ENCODE measurements at regions not wholly inside any gene's neighbourhood (a gene's known extent, or its start where the extent isn't known, plus 50 kb on each side); places are given as distances from the start of the nearest gene placed in this dataset.

DNA sequence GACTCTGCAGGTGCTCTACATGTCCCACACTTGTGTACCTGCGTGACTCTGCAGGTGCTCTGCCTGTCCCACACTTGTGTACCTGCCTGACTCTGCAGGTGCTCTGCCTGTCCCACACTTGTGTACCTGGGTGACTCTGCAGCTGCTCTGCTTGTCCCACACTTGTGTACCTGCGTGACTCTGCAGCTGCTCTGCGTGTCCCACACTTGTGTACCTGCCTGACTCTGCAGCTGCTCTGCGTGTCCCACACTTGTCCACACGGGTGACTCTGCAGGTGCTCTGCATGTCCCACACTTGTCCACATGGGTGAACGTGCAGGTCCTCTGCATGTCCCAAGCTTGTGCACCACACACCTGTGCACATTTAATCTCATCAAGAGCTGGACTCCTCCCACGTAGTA, 576.7 kb upstream of the SALL3 start:
- no peak for TF ChIP-seq CTCF (IDR thresholded peaks at IDR 0.05)
- H3K27me3 ChIP-seq = peaks cover 0 to 13% of the 10 kb centered on the region in 2 donors
- H3K4me3 ChIP-seq = no peak overlapping the region
- DNase-seq = no peak
- intact Hi-C loops (cut with DNase I; ENCODE audit: low total_unique reads) = no loop called here
- H3K4me1 ChIP-seq = peaks cover 0 to 2% (median 0%) of the 10 kb centered on the region in 4 donors
- no peaks in the 10 kb centered on the region for H3K36me3 ChIP-seq
- peaks cover 0 to 2% (median 0%) of the 10 kb centered on the region in 3 donors for H3K9me3 ChIP-seq
- no peak overlapping the region for H3K27ac ChIP-seq

DNA sequence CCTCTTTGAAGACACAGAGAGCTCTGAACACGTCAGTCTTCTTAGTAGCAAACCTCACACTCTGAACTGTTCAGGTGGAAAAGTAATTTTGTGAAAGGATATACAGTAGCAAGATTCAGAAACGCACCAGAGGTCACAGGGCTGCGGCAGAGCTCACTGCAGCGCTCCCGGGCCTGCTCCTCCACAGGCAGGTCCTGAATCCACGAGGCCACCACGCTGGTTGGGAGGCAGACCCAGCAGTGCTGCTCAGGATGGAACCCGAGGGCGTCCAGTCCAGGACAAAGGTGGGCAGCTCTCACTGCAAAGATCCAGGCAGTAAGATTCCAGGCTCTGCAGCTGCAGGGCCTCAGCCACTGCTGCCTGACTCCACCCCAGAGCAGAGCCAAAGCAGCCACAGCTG, 576.2 kb upstream of the SALL3 start:
- intact Hi-C loops (cut with DNase I; ENCODE audit: low total_unique reads) = no loop called here
- Histone ChIP-seq H3K9me3 (no peaks in the 10 kb centered on the region), H3K27me3 (peaks cover 0 to 13% of the 10 kb centered on the region in 2 donors), H3K36me3 (no peaks in the 10 kb centered on the region), H3K4me3 (no peak overlapping the region), H3K4me1 (peaks cover 0 to 2% (median 0%) of the 10 kb centered on the region in 4 donors), H3K27ac (no peak overlapping the region)
- DNase-seq = no peak
- no peak for TF ChIP-seq CTCF (IDR thresholded peaks at IDR 0.05)

DNA sequence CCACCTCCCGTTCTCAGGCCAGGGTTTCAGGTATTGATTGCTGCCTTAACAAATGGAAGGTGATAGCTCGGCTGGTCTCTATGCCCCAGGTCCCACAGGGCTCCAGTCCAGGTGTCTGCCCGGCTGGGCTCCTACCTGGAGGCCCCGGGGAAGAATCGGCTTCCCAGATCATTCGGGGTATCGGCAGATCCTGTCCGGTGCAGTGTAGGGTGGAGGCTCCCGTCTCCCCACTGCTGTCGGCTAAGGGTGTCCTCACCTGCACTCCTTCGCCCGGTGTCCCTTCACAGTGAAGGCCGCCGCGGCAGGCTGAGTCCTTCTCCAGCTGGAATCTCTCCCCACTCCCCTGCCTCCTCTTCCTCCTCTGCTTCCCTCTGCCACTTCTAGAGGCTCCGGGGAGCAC, 573.9 kb upstream of the SALL3 start:
- intact Hi-C loops (cut with DNase I; ENCODE audit: low total_unique reads) = no loop called here
- peaks cover 0 to 6% of the 10 kb centered on the region in 2 donors for H3K27me3 ChIP-seq
- H3K36me3 ChIP-seq = no peaks in the 10 kb centered on the region
- H3K4me1 ChIP-seq = peaks cover 0 to 2% (median 0%) of the 10 kb centered on the region in 4 donors
- no peak overlapping the region for H3K4me3 ChIP-seq
- no peak overlapping the region for H3K27ac ChIP-seq
- TF ChIP-seq CTCF (IDR thresholded peaks at IDR 0.05) = no peak
- DNase-seq = no peak
- no peaks in the 10 kb centered on the region for H3K9me3 ChIP-seq

DNA sequence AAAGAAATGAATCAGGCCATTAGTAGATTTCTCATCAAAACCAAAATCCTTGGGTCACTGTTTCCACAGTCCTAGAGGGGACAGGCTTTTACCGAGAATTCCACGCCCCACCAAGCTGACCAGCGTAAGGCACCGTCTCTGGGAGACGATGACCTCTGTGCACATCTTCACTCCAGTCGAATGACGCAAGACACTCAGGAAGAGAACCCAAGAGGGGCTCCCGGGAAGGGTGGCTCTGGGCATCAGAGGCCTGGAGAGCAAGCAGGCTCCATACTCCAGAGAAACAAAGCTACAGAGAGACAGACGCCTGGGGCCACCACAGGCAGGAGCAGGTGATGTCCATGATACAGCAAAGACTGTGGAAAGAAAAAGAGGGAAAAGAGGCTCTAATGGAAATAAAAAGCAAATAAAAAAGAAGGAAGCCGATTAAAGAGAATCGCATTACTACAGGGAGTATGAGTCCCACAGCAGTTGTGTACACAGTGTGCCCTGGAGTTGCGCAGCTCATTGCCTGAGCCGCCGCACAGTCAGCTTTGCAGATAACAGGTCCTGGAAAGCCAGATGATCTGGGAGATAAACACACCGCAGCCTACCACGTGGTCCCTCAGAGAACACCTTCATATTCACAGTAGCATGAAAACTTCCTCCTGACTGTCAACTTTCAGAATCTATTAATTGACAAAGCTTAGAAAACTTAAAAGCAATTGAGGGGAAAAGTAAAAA, 572.7 kb upstream of the SALL3 start:
- Histone ChIP-seq H3K27ac (no peak overlapping the region), H3K4me1 (peaks cover 0 to 2% (median 0%) of the 10 kb centered on the region in 4 donors), H3K27me3 (peaks cover 0 to 5% of the 10 kb centered on the region in 2 donors), H3K9me3 (no peaks in the 10 kb centered on the region), H3K36me3 (no peaks in the 10 kb centered on the region), H3K4me3 (no peak overlapping the region)
- no peak for DNase-seq
- intact Hi-C loops (cut with DNase I; ENCODE audit: low total_unique reads) = no loop called here
- no peak for TF ChIP-seq CTCF (IDR thresholded peaks at IDR 0.05)

DNA sequence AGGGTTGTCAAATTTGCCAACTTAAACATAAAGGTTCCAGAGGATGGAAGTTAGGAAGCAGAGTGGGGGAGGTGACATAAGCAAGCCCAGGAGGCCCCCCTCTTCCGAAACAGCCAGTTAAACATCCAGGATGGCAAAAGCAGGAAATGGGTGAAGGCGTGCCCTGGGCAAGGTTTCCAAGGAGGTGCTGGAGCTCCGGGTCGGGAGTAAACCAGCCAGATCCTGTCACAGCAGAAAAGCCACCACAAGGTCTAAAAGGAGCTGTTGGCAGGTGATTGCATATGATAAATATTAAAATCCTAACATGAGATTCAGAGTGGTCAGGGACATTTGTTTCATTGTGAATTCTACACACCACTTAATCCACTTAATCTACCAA, 572.2 kb upstream of the SALL3 start:
- no peak for DNase-seq
- H3K4me3 ChIP-seq = no peak overlapping the region
- peaks cover 0 to 2% (median 0%) of the 10 kb centered on the region in 4 donors for H3K4me1 ChIP-seq
- TF ChIP-seq CTCF (IDR thresholded peaks at IDR 0.05) = no peak
- no peaks in the 10 kb centered on the region for H3K36me3 ChIP-seq
- intact Hi-C loops (cut with DNase I; ENCODE audit: low total_unique reads) = no loop called here
- no peaks in the 10 kb centered on the region for H3K9me3 ChIP-seq
- no peaks in the 10 kb centered on the region for H3K27me3 ChIP-seq
- no peak overlapping the region for H3K27ac ChIP-seq
